Epithelial cell of esophagus (primary cell): ENCODE measurements at regions not wholly inside any gene's neighbourhood (a gene's known extent, or its start where the extent isn't known, plus 50 kb on each side); places are given as distances from the start of the nearest gene placed in this dataset.

Source experiments
- DNase-seq: peaks from one replicate; pipeline ENCODE4 v3.0.0; 2010; ENCODE audit warnings: low read depth
- H3K4me3 ChIP-seq: 2 replicates; pipeline ENCODE4 v1.5.1; 2011; ENCODE audit warnings: mild to moderate bottlenecking, low read length, control low read depth
- TF ChIP-seq, protein P1 (sequence below): IDR thresholded peaks from 2 replicates; pipeline ENCODE4 v1.5.1; 2011; ENCODE audit warnings: low read depth, mild to moderate bottlenecking, low read length, control low read depth, inconsistent platforms; ENCODE audit not compliant: insufficient read depth; ENCODE audit errors: missing control alignments

DNA sequence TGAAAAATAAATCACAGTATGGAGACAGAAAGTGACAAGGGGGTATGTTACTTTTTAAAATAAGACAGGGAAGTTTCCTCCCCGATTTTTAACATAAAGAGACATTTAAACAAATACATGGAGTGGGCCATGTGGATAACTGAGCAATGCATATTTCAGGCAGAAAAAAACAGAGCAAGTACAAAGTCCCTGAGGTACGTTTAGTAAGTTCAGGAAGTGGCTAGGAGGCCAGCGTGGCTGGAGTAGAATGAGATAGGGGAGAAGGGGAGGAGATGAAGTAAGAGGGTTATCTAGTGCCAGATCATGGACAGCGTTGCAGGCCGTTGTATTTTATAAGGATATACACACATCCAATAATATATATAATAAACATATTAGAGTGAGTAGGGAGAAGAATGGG, 84.2 kb upstream of the ELL2 start:
- no peak for DNase-seq
- TF ChIP-seq, protein P1, sequence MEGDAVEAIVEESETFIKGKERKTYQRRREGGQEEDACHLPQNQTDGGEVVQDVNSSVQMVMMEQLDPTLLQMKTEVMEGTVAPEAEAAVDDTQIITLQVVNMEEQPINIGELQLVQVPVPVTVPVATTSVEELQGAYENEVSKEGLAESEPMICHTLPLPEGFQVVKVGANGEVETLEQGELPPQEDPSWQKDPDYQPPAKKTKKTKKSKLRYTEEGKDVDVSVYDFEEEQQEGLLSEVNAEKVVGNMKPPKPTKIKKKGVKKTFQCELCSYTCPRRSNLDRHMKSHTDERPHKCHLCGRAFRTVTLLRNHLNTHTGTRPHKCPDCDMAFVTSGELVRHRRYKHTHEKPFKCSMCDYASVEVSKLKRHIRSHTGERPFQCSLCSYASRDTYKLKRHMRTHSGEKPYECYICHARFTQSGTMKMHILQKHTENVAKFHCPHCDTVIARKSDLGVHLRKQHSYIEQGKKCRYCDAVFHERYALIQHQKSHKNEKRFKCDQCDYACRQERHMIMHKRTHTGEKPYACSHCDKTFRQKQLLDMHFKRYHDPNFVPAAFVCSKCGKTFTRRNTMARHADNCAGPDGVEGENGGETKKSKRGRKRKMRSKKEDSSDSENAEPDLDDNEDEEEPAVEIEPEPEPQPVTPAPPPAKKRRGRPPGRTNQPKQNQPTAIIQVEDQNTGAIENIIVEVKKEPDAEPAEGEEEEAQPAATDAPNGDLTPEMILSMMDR = no peak
- no peak overlapping the region for H3K4me3 ChIP-seq

DNA sequence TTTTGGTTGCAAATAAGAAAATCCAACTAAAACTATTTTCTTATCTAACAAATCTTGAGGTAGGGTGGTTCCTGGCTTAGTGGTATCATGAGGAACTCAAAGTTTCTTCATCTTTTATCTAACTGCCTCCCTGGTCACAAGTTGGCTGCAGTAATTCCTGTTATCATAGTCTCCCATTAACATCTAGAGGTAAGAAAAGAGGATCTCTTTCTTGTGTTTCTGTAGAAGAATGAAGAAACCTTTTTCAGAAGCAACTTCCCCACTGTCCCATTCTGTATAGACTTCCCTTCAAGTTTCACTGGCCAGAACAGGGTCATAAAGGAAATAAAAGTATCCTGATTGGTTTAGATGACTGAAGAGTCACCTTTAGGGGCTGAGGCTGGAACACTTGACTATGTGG, 81.8 kb upstream of the ELL2 start:
- DNase-seq = no peak

DNA sequence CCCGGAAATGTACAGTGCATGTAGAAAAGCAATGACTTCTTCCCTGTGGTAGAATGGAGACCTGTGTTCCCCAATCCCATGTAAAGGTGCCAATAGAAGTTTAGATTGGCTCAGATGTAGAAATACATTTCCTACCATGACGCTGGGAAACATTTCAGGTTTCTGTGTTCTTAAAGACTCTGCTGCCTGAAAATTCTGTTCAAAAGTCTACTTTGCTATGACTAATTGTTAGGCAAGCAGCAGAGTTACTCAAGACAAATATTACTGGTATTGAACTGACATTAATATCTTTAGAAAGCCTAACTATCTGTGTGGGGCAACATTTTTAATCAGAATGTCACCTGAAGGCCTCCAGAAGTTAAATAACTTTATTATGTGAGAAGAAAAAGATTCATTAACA, 75.5 kb upstream of the ELL2 start:
- DNase-seq = peak; percentile 89
- TF ChIP-seq, protein P1 = no peak
- H3K4me3 ChIP-seq = no peak overlapping the region

More for the DNA sequence above, 81.8 kb upstream of the ELL2 start:
- no peak overlapping the region for H3K4me3 ChIP-seq
- TF ChIP-seq, protein P1 = no peak

DNA sequence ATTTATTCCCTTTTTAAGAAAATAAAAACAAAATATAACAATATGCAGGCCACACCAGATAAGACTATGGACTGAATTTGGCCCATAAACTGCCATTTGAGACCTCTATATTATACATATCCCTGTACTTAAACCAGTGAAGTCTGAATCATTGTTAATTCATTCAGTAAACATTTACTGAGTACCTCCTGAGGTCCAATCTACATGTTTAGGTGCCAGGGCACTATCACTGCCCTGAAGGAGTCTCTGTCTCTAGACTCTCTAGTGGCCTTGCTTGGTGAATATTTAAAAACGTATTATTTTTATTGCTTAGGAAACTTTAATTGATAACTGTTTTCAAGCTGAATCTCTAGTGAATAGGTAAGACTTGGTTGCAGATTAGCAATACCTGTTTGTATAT, 74.7 kb upstream of the ELL2 start:
- TF ChIP-seq, protein P1 = no peak
- H3K4me3 ChIP-seq = no peak overlapping the region
- DNase-seq = peak; percentile 68

DNA sequence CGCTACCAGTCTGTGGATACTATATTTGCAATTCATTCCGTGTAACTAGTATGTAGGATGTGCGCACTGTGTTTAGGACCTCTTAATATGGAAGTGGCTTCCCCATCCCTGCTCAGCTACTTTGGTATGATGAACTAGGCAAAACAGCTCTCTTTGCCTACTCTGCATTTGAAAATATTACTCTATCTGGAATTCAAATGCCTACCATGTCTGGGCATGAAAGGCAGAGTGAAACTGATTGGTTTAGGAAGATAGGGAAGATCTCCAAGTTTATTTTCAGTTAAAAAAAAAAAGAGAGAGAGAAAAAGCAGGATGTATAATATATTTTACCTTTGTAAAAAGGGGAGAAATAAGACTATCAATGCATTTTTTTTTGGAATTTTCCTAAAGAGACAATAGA, 74.1 kb upstream of the ELL2 start:
- peak; percentile 57 for DNase-seq
- TF ChIP-seq, protein P1 = no peak
- no peak overlapping the region for H3K4me3 ChIP-seq

DNA sequence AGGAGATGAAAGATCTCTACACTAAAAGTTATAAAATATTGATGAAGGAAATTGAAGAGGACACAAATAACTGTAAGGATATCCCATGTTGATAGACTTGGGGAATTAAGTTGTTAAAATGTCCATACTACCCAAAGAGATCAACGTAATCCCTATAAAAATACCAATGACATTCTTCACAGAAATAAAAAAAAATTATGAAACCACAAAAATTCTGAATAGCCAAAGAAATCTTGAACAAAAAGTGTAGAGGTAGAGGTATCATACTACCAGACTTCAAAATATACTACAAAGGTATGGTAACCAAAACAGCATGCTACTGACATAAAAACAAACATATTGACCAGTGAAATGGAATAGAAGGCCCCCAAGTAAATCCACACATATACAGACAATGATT, 71.5 kb upstream of the ELL2 start:
- no peak for DNase-seq
- TF ChIP-seq, protein P1 = no peak
- H3K4me3 ChIP-seq = no peak overlapping the region

DNA sequence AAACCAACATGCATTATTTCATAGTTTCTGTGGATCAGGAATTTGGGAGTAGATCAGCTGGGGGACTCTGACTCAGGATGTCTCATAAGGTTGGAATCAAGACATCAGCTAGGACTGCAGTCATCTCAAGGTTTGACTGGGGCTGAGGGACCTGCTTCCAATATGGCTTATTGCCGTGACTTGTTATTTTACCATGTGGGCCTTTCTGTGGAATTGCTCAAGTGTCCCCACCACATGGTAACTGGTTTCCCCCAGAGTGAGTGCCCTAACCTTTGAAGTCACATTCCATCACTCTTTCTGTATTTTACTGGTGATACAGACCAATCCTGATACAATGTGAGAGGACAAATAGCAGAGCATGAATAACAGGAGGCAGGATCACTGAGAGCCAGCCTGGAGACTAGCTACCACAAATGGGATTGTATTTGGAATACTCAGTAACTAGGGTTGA, 70.2 kb upstream of the ELL2 start:
- peak; percentile 95 for DNase-seq
- H3K4me3 ChIP-seq = no peak overlapping the region
- TF ChIP-seq, protein P1 = no peak
